Choroid plexus epithelial cell (primary cell): ENCODE measurements at regions not wholly inside any gene's neighbourhood (a gene's known extent, or its start where the extent isn't known, plus 50 kb on each side); places are given as distances from the start of the nearest gene placed in this dataset.

Experiments used
- DNase-seq: peaks from one replicate; pipeline ENCODE4 v3.0.0-alpha.2; 2010; ENCODE audit warnings: low read depth
- H3K4me3 ChIP-seq: 2 replicates; pipeline ENCODE4 v1.5.1; 2011; ENCODE audit warnings: low read depth, mild to moderate bottlenecking, control low read depth, low read length, moderate library complexity
- CTCF ChIP-seq: conservative IDR thresholded peaks from 2 replicates; pipeline ENCODE4 v1.5.1; 2011; ENCODE audit warnings: low read depth, mild to moderate bottlenecking, control low read depth, inconsistent platforms, low read length, moderate library complexity

GRCh38 chr21:29396951-29397455, 98.3 kb downstream of the BACH1 start:
- H3K4me3 ChIP-seq, result no peak overlapping the region
- no peak for DNase-seq
- TF ChIP-seq CTCF, result no peak

GRCh38 chr21:29403301-29403700, 104.6 kb downstream of the BACH1 start:
- no peak overlapping the region for H3K4me3 ChIP-seq
- TF ChIP-seq CTCF, result no peak
- DNase-seq, result peak; percentile 27

GRCh38 chr21:29403922-29404538, 105.3 kb downstream of the BACH1 start:
- H3K4me3 ChIP-seq, result no peak overlapping the region
- DNase-seq, result no peak
- no peak for TF ChIP-seq CTCF

GRCh38 chr21:29405503-29406122, 106.9 kb downstream of the BACH1 start:
- TF ChIP-seq CTCF, result no peak
- H3K4me3 ChIP-seq, result no peak overlapping the region
- no peak for DNase-seq

- TF ChIP-seq CTCF, result no peak
- H3K4me3 ChIP-seq, result no peak overlapping the region
- no peak for DNase-seq
Measured at GRCh38 chr21:29406385-29406784, 107.7 kb downstream of the BACH1 start.

- no peak overlapping the region for H3K4me3 ChIP-seq
- DNase-seq, result no peak
- no peak for TF ChIP-seq CTCF
Measured at GRCh38 chr21:29407571-29407970, 108.8 kb downstream of the BACH1 start.

- DNase-seq, result no peak
- H3K4me3 ChIP-seq, result no peak overlapping the region
- no peak for TF ChIP-seq CTCF
Measured at GRCh38 chr21:29413683-29414082, 115.0 kb downstream of the BACH1 start.
